WTC11 (cell line): ENCODE measurements at regions not wholly inside any gene's neighbourhood (a gene's known extent, or its start where the extent isn't known, plus 50 kb on each side); places are given as distances from the start of the nearest gene placed in this dataset.

ENCODE experiments used
- ATF3 ChIP-seq: sonication (generic); formaldehyde crosslinking; conservative IDR thresholded peaks from 2 replicates; pipeline ENCODE4 v1.8.1; 2022; ENCODE audit warnings: mild to moderate bottlenecking, missing genetic modification reagents
- CREB1 ChIP-seq: sonication (generic); formaldehyde crosslinking; IDR thresholded peaks from 2 replicates; pipeline ENCODE4 v1.8.0; 2023; ENCODE audit warnings: mild to moderate bottlenecking, missing genetic modification reagents
- E2F1 ChIP-seq: sonication (generic); formaldehyde crosslinking; IDR thresholded peaks from 2 replicates; pipeline ENCODE4 v1.8.0; 2022; ENCODE audit warnings: mild to moderate bottlenecking, missing genetic modification reagents
- JUN ChIP-seq: sonication (generic); formaldehyde crosslinking; IDR thresholded peaks from 2 replicates; pipeline ENCODE4 v1.8.0; 2023; ENCODE audit warnings: mild to moderate bottlenecking, missing genetic modification reagents
- TEAD1 ChIP-seq: sonication (generic); formaldehyde crosslinking; IDR thresholded peaks from 2 replicates; pipeline ENCODE4 v1.8.0; 2022; ENCODE audit warnings: mild to moderate bottlenecking, missing genetic modification reagents
- ZNF232 ChIP-seq: sonication (generic); formaldehyde crosslinking; IDR thresholded peaks from 2 replicates; pipeline ENCODE4 v1.8.0; 2022; ENCODE audit warnings: mild to moderate bottlenecking, missing genetic modification reagents
- ZNF263 ChIP-seq: sonication (generic); formaldehyde crosslinking; IDR thresholded peaks from 2 replicates; pipeline ENCODE4 v1.8.1; 2022; ENCODE audit warnings: low read depth, mild to moderate bottlenecking, moderate library complexity, missing genetic modification reagents
- ZNF416 ChIP-seq: fragments of 250-450 bp; sonication (Bioruptor Pico); IDR thresholded peaks from 2 replicates; pipeline ENCODE4 v1.9.0; 2021; ENCODE audit warnings: mild to moderate bottlenecking, inconsistent platforms
- TF ChIP-seq, protein P1 (sequence below): fragments of 200-600 bp; IDR thresholded peaks from 2 replicates; pipeline ENCODE4 v1.8.0; 2022; ENCODE audit warnings: antibody characterized with exemption
- TF ChIP-seq, protein P2 (sequence below): sonication (generic); formaldehyde crosslinking; IDR thresholded peaks from 2 replicates; pipeline ENCODE4 v1.8.1; 2023; ENCODE audit warnings: mild to moderate bottlenecking, missing genetic modification reagents, moderate library complexity

- TF ChIP-seq, protein P1, sequence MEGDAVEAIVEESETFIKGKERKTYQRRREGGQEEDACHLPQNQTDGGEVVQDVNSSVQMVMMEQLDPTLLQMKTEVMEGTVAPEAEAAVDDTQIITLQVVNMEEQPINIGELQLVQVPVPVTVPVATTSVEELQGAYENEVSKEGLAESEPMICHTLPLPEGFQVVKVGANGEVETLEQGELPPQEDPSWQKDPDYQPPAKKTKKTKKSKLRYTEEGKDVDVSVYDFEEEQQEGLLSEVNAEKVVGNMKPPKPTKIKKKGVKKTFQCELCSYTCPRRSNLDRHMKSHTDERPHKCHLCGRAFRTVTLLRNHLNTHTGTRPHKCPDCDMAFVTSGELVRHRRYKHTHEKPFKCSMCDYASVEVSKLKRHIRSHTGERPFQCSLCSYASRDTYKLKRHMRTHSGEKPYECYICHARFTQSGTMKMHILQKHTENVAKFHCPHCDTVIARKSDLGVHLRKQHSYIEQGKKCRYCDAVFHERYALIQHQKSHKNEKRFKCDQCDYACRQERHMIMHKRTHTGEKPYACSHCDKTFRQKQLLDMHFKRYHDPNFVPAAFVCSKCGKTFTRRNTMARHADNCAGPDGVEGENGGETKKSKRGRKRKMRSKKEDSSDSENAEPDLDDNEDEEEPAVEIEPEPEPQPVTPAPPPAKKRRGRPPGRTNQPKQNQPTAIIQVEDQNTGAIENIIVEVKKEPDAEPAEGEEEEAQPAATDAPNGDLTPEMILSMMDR: no peak
- TF ChIP-seq TEAD1 (CRISPR knock-in tag): no peak
- TF ChIP-seq E2F1 (CRISPR knock-in tag): no peak
- TF ChIP-seq ZNF232 (CRISPR knock-in tag): no peak
- TF ChIP-seq CREB1 (CRISPR knock-in tag): no peak
- TF ChIP-seq ZNF416 (CRISPR knock-in tag): no peak
- TF ChIP-seq, protein P2, sequence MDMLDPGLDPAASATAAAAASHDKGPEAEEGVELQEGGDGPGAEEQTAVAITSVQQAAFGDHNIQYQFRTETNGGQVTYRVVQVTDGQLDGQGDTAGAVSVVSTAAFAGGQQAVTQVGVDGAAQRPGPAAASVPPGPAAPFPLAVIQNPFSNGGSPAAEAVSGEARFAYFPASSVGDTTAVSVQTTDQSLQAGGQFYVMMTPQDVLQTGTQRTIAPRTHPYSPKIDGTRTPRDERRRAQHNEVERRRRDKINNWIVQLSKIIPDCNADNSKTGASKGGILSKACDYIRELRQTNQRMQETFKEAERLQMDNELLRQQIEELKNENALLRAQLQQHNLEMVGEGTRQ (CRISPR knock-in tag): no peak
- no peak for TF ChIP-seq ZNF263 (CRISPR knock-in tag)
- TF ChIP-seq ATF3: no peak
- no peak for TF ChIP-seq JUN (CRISPR knock-in tag)
These were observed 54.3 kb upstream of the TMCC3 start for GRCh38 chr12:94704452-94705306.
